IMR-90 (cell line): ENCODE measurements at regions not wholly inside any gene's neighbourhood (a gene's known extent, or its start where the extent isn't known, plus 50 kb on each side); places are given as distances from the start of the nearest gene placed in this dataset.

ENCODE experiments used
- ATAC-seq: fragments of 200-7000 bp; cut with Tn5 transposase; 2 replicates; pipeline ENCODE4 v1.9.1; 2020; ENCODE audit warnings: low read depth, mild to moderate bottlenecking, moderate library complexity
- BruUV-seq: library from RNA; stranded (reverse); fragments of 400-500 nt; replicated peaks from 2 replicates; lab custom pipeline; 2021; lab: Mats Ljungman, UMichigan
- CTCF ChIA-PET: fragments of 300-600 bp; formaldehyde crosslinking; extraction: SDS; loops from one replicate; lab custom pipeline; 2021; ENCODE audit warnings: antibody characterized with exemption; lab: Yijun Ruan, JAX
- POLR2A ChIA-PET: fragments of 300-600 bp; sonication (Branson Sonifier 250); formaldehyde crosslinking; loops from one replicate; lab custom pipeline; 2022; ENCODE audit warnings: antibody characterized with exemption; ENCODE audit not compliant: unreplicated experiment; lab: Charles Lee
- DNase-seq: peaks from one replicate; pipeline ENCODE4 v3.0.0; 2013
- H2AFZ ChIP-seq: replicated peaks from 2 replicates; pipeline ENCODE3; 2013; ENCODE audit warnings: low read length, mild to moderate bottlenecking; ENCODE audit not compliant: poor library complexity
- H2AK5ac ChIP-seq: 2 replicates; pipeline ENCODE4 v1.6.1; 2013; ENCODE audit warnings: low read depth, low read length, inconsistent platforms
- H2AK9ac ChIP-seq: replicated peaks from 2 replicates; pipeline ENCODE3; 2013; ENCODE audit warnings: mild to moderate bottlenecking, low read depth, low read length, moderate library complexity; ENCODE audit not compliant: poor library complexity
- H2BK120ac ChIP-seq: 2 replicates; pipeline ENCODE4 v1.6.1; 2013; ENCODE audit warnings: low read depth, low read length, inconsistent platforms
- H2BK15ac ChIP-seq: 3 replicates; pipeline ENCODE4 v1.6.1; 2013; ENCODE audit warnings: low read depth, low read length, inconsistent platforms
- H2BK20ac ChIP-seq: 2 replicates; pipeline ENCODE4 v1.6.1; 2013; ENCODE audit warnings: low read depth, mild to moderate bottlenecking, inconsistent platforms, low read length, moderate library complexity
- H2BK5ac ChIP-seq: 2 replicates; pipeline ENCODE4 v1.6.1; 2013; ENCODE audit warnings: mild to moderate bottlenecking, low read depth, low read length, inconsistent platforms; ENCODE audit not compliant: poor library complexity, severe bottlenecking
- H3K14ac ChIP-seq: replicated peaks from 2 replicates; pipeline ENCODE4 v1.6.1; 2013; ENCODE audit warnings: low read depth, low read length, inconsistent platforms
- H3K18ac ChIP-seq: 2 replicates; pipeline ENCODE4 v1.6.1; 2013; ENCODE audit warnings: low read depth, low read length, control low read depth
- H3K23ac ChIP-seq: 2 replicates; pipeline ENCODE4 v1.6.1; 2013; ENCODE audit warnings: low read depth, low read length, inconsistent platforms
- H3K27ac ChIP-seq: 2 replicates; pipeline ENCODE4 v1.5.1; 2013; ENCODE audit warnings: mild to moderate bottlenecking, control low read depth, low read length; ENCODE audit not compliant: insufficient read depth
- H3K27me3 ChIP-seq: 2 replicates; pipeline ENCODE4 v1.6.1; 2013; ENCODE audit warnings: low read length; ENCODE audit not compliant: control insufficient read depth, insufficient read depth
- H3K36me3 ChIP-seq: 2 replicates; pipeline ENCODE4 v1.6.1; 2013; ENCODE audit warnings: low read length, mixed read lengths; ENCODE audit not compliant: control insufficient read depth, insufficient read depth
- H3K4ac ChIP-seq: 2 replicates; pipeline ENCODE4 v1.6.1; 2013; ENCODE audit warnings: low read depth, low read length, inconsistent platforms
- H3K4me1 ChIP-seq: 2 replicates; pipeline ENCODE4 v1.6.1; 2013; ENCODE audit warnings: low read length, mixed read lengths; ENCODE audit not compliant: control insufficient read depth, insufficient read depth
- H3K4me2 ChIP-seq: 2 replicates; pipeline ENCODE4 v1.6.1; 2013; ENCODE audit warnings: low read depth, mild to moderate bottlenecking, control low read depth, low read length, moderate library complexity
- H3K4me3 ChIP-seq: 2 replicates; pipeline ENCODE4 v1.5.1; 2013; ENCODE audit warnings: low read depth, mild to moderate bottlenecking, control low read depth, low read length, moderate library complexity; ENCODE audit not compliant: insufficient read depth
- H3K56ac ChIP-seq: 2 replicates; pipeline ENCODE4 v1.6.1; 2013; ENCODE audit warnings: low read length, inconsistent platforms; ENCODE audit not compliant: insufficient read depth; ENCODE audit errors: extremely low read depth
- H3K79me1 ChIP-seq, 2 experiments: 2 replicates each; pipeline ENCODE4 v1.6.1; 2013; ENCODE audit warnings: low read length in 2 of 2, inconsistent platforms in 1 of 2, low read depth in 1 of 2
- H3K9ac ChIP-seq: 2 replicates; pipeline ENCODE4 v1.6.1; 2013; ENCODE audit warnings: low read depth, low read length, control low read depth
- H3K9me1 ChIP-seq: 2 replicates; pipeline ENCODE4 v1.6.1; 2013; ENCODE audit warnings: low read length, inconsistent platforms; ENCODE audit not compliant: insufficient read depth
- H3K9me3 ChIP-seq: 2 replicates; pipeline ENCODE4 v1.6.1; 2013; ENCODE audit warnings: low read length; ENCODE audit not compliant: control insufficient read depth, insufficient read depth
- H4K20me1 ChIP-seq: 2 replicates; pipeline ENCODE4 v1.6.1; 2013; ENCODE audit warnings: low read length, inconsistent platforms; ENCODE audit not compliant: insufficient read depth
- H4K5ac ChIP-seq: 2 replicates; pipeline ENCODE4 v1.6.1; 2013; ENCODE audit warnings: mild to moderate bottlenecking, low read depth, low read length, control low read depth
- H4K8ac ChIP-seq, 2 experiments: 2 replicates each; pipeline ENCODE4 v1.6.1; 2013; ENCODE audit warnings: low read depth in 2 of 2, low read length in 2 of 2, control low read depth in 1 of 2, inconsistent platforms in 1 of 2
- H4K91ac ChIP-seq: 2 replicates; pipeline ENCODE4 v1.6.1; 2013; ENCODE audit warnings: low read depth, low read length, inconsistent platforms; ENCODE audit not compliant: insufficient read depth
- BHLHE40 ChIP-seq: fragments of 150-350 bp; IDR thresholded peaks from 2 replicates; pipeline ENCODE4 v1.6.1; 2016; ENCODE audit warnings: mild to moderate bottlenecking, low read depth, low read length
- CEBPB ChIP-seq: IDR thresholded peaks from 2 replicates; pipeline ENCODE4 v1.6.1; 2012; ENCODE audit warnings: low read depth, low read length, improper control_type of control experiment
- CHD1 ChIP-seq: IDR thresholded peaks from 2 replicates; pipeline ENCODE4 v1.6.1; 2012; ENCODE audit warnings: low read depth, low read length, improper control_type of control experiment
- CTCF ChIP-seq: conservative IDR thresholded peaks from 2 replicates; pipeline ENCODE4 v1.5.1; 2012; ENCODE audit warnings: mild to moderate bottlenecking, low read depth, low read length, improper control_type of control experiment
- ELK1 ChIP-seq: fragments of 150-350 bp; IDR thresholded peaks from 2 replicates; pipeline ENCODE4 v1.6.1; 2016; ENCODE audit warnings: low read depth, mild to moderate bottlenecking, low read length, moderate library complexity, borderline replicate concordance
- FOS ChIP-seq: fragments of 150-350 bp; IDR thresholded peaks from 2 replicates; pipeline ENCODE4 v1.6.1; 2016; ENCODE audit warnings: low read depth, low read length
- MAFK ChIP-seq: IDR thresholded peaks from 2 replicates; pipeline ENCODE4 v1.6.1; 2012; ENCODE audit warnings: low read depth, low read length, improper control_type of control experiment
- MAZ ChIP-seq: IDR thresholded peaks from 2 replicates; pipeline ENCODE4 v1.6.1; 2012; ENCODE audit warnings: low read depth, mild to moderate bottlenecking, low read length, improper control_type of control experiment, moderate library complexity, borderline replicate concordance
- MXI1 ChIP-seq: IDR thresholded peaks from 2 replicates; pipeline ENCODE4 v1.6.1; 2012; ENCODE audit warnings: low read depth, mild to moderate bottlenecking, low read length, moderate library complexity, borderline replicate concordance
- NFE2L2 ChIP-seq: fragments of 150-350 bp; IDR thresholded peaks from 2 replicates; pipeline ENCODE4 v1.6.1; 2016; ENCODE audit warnings: low read depth, mild to moderate bottlenecking, low read length
- POLR2A ChIP-seq: IDR thresholded peaks from 2 replicates; pipeline ENCODE4 v1.6.1; 2012; ENCODE audit warnings: mild to moderate bottlenecking, low read depth, low read length
- RAD21 ChIP-seq: IDR thresholded peaks from 2 replicates; pipeline ENCODE4 v1.6.1; 2012; ENCODE audit warnings: low read length, improper control_type of control experiment
- RCOR1 ChIP-seq: IDR thresholded peaks from 2 replicates; pipeline ENCODE4 v1.6.1; 2012; ENCODE audit warnings: mild to moderate bottlenecking, low read length, improper control_type of control experiment; ENCODE audit not compliant: insufficient replicate concordance
- RFX5 ChIP-seq: IDR thresholded peaks from 2 replicates; pipeline ENCODE4 v1.8.0; 2012; ENCODE audit warnings: low read depth, mild to moderate bottlenecking, low read length, moderate library complexity
- SMC3 ChIP-seq: fragments of 150-350 bp; IDR thresholded peaks from 2 replicates; pipeline ENCODE4 v1.6.1; 2016; ENCODE audit warnings: low read depth, mild to moderate bottlenecking, antibody characterized with exemption, low read length, moderate library complexity
- USF2 ChIP-seq: fragments of 150-350 bp; IDR thresholded peaks from 2 replicates; pipeline ENCODE4 v1.6.1; 2017; ENCODE audit warnings: mild to moderate bottlenecking, antibody characterized with exemption, low read length, low read depth
- WGBS, 2 experiments: methylation state at CpG; one replicate each; pipeline versions ENCODE4 v1.1.5 to v1.1.7; 2013; ENCODE audit warnings: missing lambda C conversion rate in 2 of 2; ENCODE audit not compliant: insufficient read length in 1 of 2; ENCODE audit errors: extremely low coverage in 2 of 2; 5-methylcytosine and 5-hydroxymethylcytosine counted together
- dilution Hi-C: fragments of 300-500 bp; cut with HindIII; formaldehyde crosslinking; loops from one replicate; pipeline ENCODE4 v1.14.3; 2018; ENCODE audit warnings: low sequenced_read_pairs; ENCODE audit not compliant: unreplicated experiment
- in situ Hi-C: fragments of 300-500 bp; cut with MboI; formaldehyde crosslinking; loops from 3 replicates; pipeline ENCODE4 v1.14.3; 2019; ENCODE audit warnings: low sequenced_read_pairs, inconsistent platforms, mixed read lengths
- intact Hi-C: fragments of 100-400 bp; cut with micrococcal nuclease; formaldehyde crosslinking; loops from 2 replicates; pipeline ENCODE4 v1.10.0; 2022

- Histone ChIP-seq H3K4me3 (no peak overlapping the region), H2AK9ac (no peak overlapping the region), H2AFZ (no peak overlapping the region), H3K4me2 (no peak overlapping the region), H4K5ac (no peak overlapping the region), H4K91ac (no peak overlapping the region), H3K27ac (no peak overlapping the region), H3K56ac (no peak overlapping the region), H4K8ac (no peak overlapping the region), H3K9me1 (no peaks in the 10 kb centered on the region), H3K36me3 (no peaks in the 10 kb centered on the region), H2AK5ac (no peak overlapping the region), H3K9ac (no peak overlapping the region), H3K4me1 (no peaks in the 10 kb centered on the region), H3K9me3 (no peaks in the 10 kb centered on the region), H3K23ac (no peak overlapping the region), H2BK15ac (no peak overlapping the region), H3K27me3 (no peaks in the 10 kb centered on the region), H2BK20ac (no peak overlapping the region), H3K14ac (no peak overlapping the region), H2BK120ac (no peak overlapping the region), H2BK5ac (no peak overlapping the region), H3K4ac (no peak overlapping the region), H3K79me1 (no peaks in the 10 kb centered on the region), H3K18ac (no peak overlapping the region), H4K20me1 (no peaks in the 10 kb centered on the region)
- DNase-seq: no peak
- POLR2A ChIA-PET: no interaction called here
- in situ Hi-C loops (no loop called here), intact Hi-C loops (no loop called here), dilution Hi-C loops (no loop called here)
- TF ChIP-seq BHLHE40: no peak
- no peak for TF ChIP-seq RFX5
- no peak for TF ChIP-seq MAFK
- no peak for TF ChIP-seq FOS
- TF ChIP-seq RCOR1: no peak
- no peak for TF ChIP-seq NFE2L2
- TF ChIP-seq CEBPB: no peak
- no peak for TF ChIP-seq CTCF
- no peak for TF ChIP-seq SMC3
- TF ChIP-seq MXI1: no peak
- no peak for TF ChIP-seq CHD1
- TF ChIP-seq USF2: no peak
- no peak for TF ChIP-seq RAD21
- no peak for TF ChIP-seq POLR2A
- no peak for TF ChIP-seq ELK1
- no peak for TF ChIP-seq MAZ
- no TSS peak for BruUV-seq
- CTCF ChIA-PET: interaction anchor here (0.6 kb wide), 1 partner anchor 931 kb away, joined by 6 read pairs; no protein-coding TSS in a partner anchor
- ATAC-seq: no peak
- WGBS, 2 experiments: no CpG with 5 or more reads among the region's 4 CpGs
Observed at GRCh38 chr5:20254748-20255147, 266.7 kb upstream of the CDH18 start.
